ENCODE measurements at regions not wholly inside any gene's neighbourhood (a gene's known extent, or its start where the extent isn't known, plus 50 kb on each side); places are given as distances from the start of the nearest gene placed in this dataset.

- Mint-ChIP-seq H3K36me3 (ENCODE audit: insufficient read depth, unreplicated experiment) (no peaks in the 10 kb centered on the region), H3K9me3 (ENCODE audit: low read depth, unreplicated experiment) (peaks cover 4% of the 10 kb centered on the region), H3K27ac (ENCODE audit: unreplicated experiment) (no peak overlapping the region), H3K27me3 (ENCODE audit: unreplicated experiment) (no peaks in the 10 kb centered on the region), H3K4me1 (ENCODE audit: low read depth, unreplicated experiment) (no peaks in the 10 kb centered on the region), H3K4me3 (ENCODE audit: low read depth, unreplicated experiment) (no peak overlapping the region)
- TF ChIP-seq, protein P1, sequence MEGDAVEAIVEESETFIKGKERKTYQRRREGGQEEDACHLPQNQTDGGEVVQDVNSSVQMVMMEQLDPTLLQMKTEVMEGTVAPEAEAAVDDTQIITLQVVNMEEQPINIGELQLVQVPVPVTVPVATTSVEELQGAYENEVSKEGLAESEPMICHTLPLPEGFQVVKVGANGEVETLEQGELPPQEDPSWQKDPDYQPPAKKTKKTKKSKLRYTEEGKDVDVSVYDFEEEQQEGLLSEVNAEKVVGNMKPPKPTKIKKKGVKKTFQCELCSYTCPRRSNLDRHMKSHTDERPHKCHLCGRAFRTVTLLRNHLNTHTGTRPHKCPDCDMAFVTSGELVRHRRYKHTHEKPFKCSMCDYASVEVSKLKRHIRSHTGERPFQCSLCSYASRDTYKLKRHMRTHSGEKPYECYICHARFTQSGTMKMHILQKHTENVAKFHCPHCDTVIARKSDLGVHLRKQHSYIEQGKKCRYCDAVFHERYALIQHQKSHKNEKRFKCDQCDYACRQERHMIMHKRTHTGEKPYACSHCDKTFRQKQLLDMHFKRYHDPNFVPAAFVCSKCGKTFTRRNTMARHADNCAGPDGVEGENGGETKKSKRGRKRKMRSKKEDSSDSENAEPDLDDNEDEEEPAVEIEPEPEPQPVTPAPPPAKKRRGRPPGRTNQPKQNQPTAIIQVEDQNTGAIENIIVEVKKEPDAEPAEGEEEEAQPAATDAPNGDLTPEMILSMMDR (IDR thresholded peaks at IDR 0.05; ENCODE audit: unreplicated experiment): no peak
- no TSS peak for BruUV-seq (replicated peaks)
- CTCF ChIA-PET: no interaction called here
- no peak for DNase-seq
- intact Hi-C loops (cut with micrococcal nuclease; ENCODE audit: unreplicated experiment): no loop called here
Measured at GRCh38 chr2:34664266-34664665, 1065.2 kb upstream of the FAM98A start.

DNA sequence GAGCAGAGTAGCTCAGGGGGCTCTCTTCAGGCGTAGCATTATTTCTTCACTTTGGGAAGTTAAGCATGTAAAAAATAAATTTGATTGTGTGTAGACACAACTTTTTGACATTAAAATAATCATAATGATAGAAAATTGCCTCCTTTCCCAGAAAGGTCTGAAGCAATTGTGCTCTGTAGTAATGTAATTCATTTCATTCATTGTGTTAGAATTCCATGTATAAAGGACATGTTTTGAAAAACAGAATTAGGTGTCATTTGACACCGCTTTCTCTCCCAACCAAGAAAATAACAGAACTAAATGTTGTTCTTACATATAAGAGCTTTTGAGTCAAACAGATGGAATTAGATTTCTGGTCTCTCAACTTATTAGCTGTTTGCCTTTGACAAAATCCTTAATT is 1064.2 kb upstream of the FAM98A start:
- H3K4me1 Mint-ChIP-seq (ENCODE audit: low read depth, unreplicated experiment): no peaks in the 10 kb centered on the region
- H3K27me3 Mint-ChIP-seq (ENCODE audit: unreplicated experiment): no peaks in the 10 kb centered on the region
- H3K36me3 Mint-ChIP-seq (ENCODE audit: insufficient read depth, unreplicated experiment): no peaks in the 10 kb centered on the region
- H3K9me3 Mint-ChIP-seq (ENCODE audit: low read depth, unreplicated experiment): peaks cover 4% of the 10 kb centered on the region
- no TSS peak for BruUV-seq (replicated peaks)
- DNase-seq: no peak
- H3K27ac Mint-ChIP-seq (ENCODE audit: unreplicated experiment): no peak overlapping the region
- CTCF ChIA-PET: no interaction called here
- H3K4me3 Mint-ChIP-seq (ENCODE audit: low read depth, unreplicated experiment): no peak overlapping the region
- TF ChIP-seq, protein P1 (IDR thresholded peaks at IDR 0.05; ENCODE audit: unreplicated experiment): no peak
- intact Hi-C loops (cut with micrococcal nuclease; ENCODE audit: unreplicated experiment): no loop called here

- intact Hi-C loops (cut with micrococcal nuclease; ENCODE audit: unreplicated experiment): no loop called here
- CTCF ChIA-PET: no interaction called here
- H3K4me1 Mint-ChIP-seq (ENCODE audit: low read depth, unreplicated experiment): no peaks in the 10 kb centered on the region
- no peak for DNase-seq
- H3K9me3 Mint-ChIP-seq (ENCODE audit: low read depth, unreplicated experiment): peaks cover 4% of the 10 kb centered on the region
- no peaks in the 10 kb centered on the region for H3K27me3 Mint-ChIP-seq (ENCODE audit: unreplicated experiment)
- H3K27ac Mint-ChIP-seq (ENCODE audit: unreplicated experiment): no peak overlapping the region
- no TSS peak for BruUV-seq (replicated peaks)
- TF ChIP-seq, protein P1 (IDR thresholded peaks at IDR 0.05; ENCODE audit: unreplicated experiment): no peak
- no peak overlapping the region for H3K4me3 Mint-ChIP-seq (ENCODE audit: low read depth, unreplicated experiment)
- H3K36me3 Mint-ChIP-seq (ENCODE audit: insufficient read depth, unreplicated experiment): no peaks in the 10 kb centered on the region
Measured at GRCh38 chr2:34660741-34661140, 1061.6 kb upstream of the FAM98A start.

- Mint-ChIP-seq H3K4me1 (ENCODE audit: low read depth, unreplicated experiment) (no peaks in the 10 kb centered on the region), H3K36me3 (ENCODE audit: insufficient read depth, unreplicated experiment) (no peaks in the 10 kb centered on the region), H3K9me3 (ENCODE audit: low read depth, unreplicated experiment) (peaks cover 5% of the 10 kb centered on the region), H3K27me3 (ENCODE audit: unreplicated experiment) (no peaks in the 10 kb centered on the region), H3K4me3 (ENCODE audit: low read depth, unreplicated experiment) (no peak overlapping the region), H3K27ac (ENCODE audit: unreplicated experiment) (no peak overlapping the region)
- intact Hi-C loops (cut with micrococcal nuclease; ENCODE audit: unreplicated experiment): no loop called here
- CTCF ChIA-PET: no interaction called here
- DNase-seq: no peak
- TF ChIP-seq, protein P1 (IDR thresholded peaks at IDR 0.05; ENCODE audit: unreplicated experiment): no peak
- BruUV-seq (replicated peaks): no TSS peak
Measured at GRCh38 chr2:34656632-34657031, 1057.5 kb upstream of the FAM98A start.

GRCh38 chr2:34652636-34653035 is 1053.5 kb upstream of the FAM98A start:
- no TSS peak for BruUV-seq (replicated peaks)
- H3K27ac Mint-ChIP-seq (ENCODE audit: unreplicated experiment): no peak overlapping the region
- DNase-seq: no peak
- no peaks in the 10 kb centered on the region for H3K27me3 Mint-ChIP-seq (ENCODE audit: unreplicated experiment)
- TF ChIP-seq, protein P1 (IDR thresholded peaks at IDR 0.05; ENCODE audit: unreplicated experiment): no peak
- no peaks in the 10 kb centered on the region for H3K36me3 Mint-ChIP-seq (ENCODE audit: insufficient read depth, unreplicated experiment)
- CTCF ChIA-PET: no interaction called here
- no peak overlapping the region for H3K4me3 Mint-ChIP-seq (ENCODE audit: low read depth, unreplicated experiment)
- intact Hi-C loops (cut with micrococcal nuclease; ENCODE audit: unreplicated experiment): no loop called here
- no peaks in the 10 kb centered on the region for H3K4me1 Mint-ChIP-seq (ENCODE audit: low read depth, unreplicated experiment)
- H3K9me3 Mint-ChIP-seq (ENCODE audit: low read depth, unreplicated experiment): peaks cover 4% of the 10 kb centered on the region
